SK-N-SH (cell line): ENCODE measurements at regions not wholly inside any gene's neighbourhood (a gene's known extent, or its start where the extent isn't known, plus 50 kb on each side); places are given as distances from the start of the nearest gene placed in this dataset.

Source experiments
- CTCF ChIA-PET: fragments of 300-600, 350-600 bp; formaldehyde crosslinking; extraction: SDS; loops from one replicate; lab custom pipeline; 2021; lab: Yijun Ruan, JAX
- POLR2A ChIA-PET: fragments of 350-600 bp; sonication (Branson Sonifier 250); formaldehyde crosslinking; extraction: SDS; loops from one replicate; lab custom pipeline; 2020; ENCODE audit warnings: antibody characterized with exemption, inconsistent platforms; lab: Yijun Ruan, JAX
- DNase-seq: peaks from one replicate; pipeline ENCODE4 v3.0.0; 2012
- H2AFZ ChIP-seq: fragments of 200-600 bp; sonication (generic); 2 replicates; pipeline ENCODE4 v1.8.1; 2016; ENCODE audit warnings: antibody characterized with exemption, mild to moderate bottlenecking, low read depth
- H3F3A ChIP-seq: fragments of 200-600 bp; sonication (generic); replicated peaks from 2 replicates; pipeline ENCODE3; 2016; ENCODE audit warnings: antibody characterized with exemption, mild to moderate bottlenecking; ENCODE audit not compliant: insufficient read depth
- H3K27ac ChIP-seq, 2 experiments: fragments of 200-500 bp in 1 of 2; fragments of 200-600 bp in 1 of 2; sonication (Bioruptor generic) in 1 of 2; sonication (generic), shearing (Covaris generic) in 1 of 2; 2 replicates each; pipeline versions ENCODE4 v1.5.1 to v1.6.1; 2014 to 2016; ENCODE audit warnings: low read depth in 2 of 2, inconsistent platforms in 1 of 2, low read length in 1 of 2, mild to moderate bottlenecking in 1 of 2, mixed read lengths in 1 of 2
- H3K27me3 ChIP-seq: fragments of 200-600 bp; sonication (generic), shearing (Covaris generic); 2 replicates; pipeline ENCODE4 v1.6.1; 2016; ENCODE audit warnings: mixed run types; ENCODE audit not compliant: insufficient read depth
- H3K36me3 ChIP-seq, 2 experiments: fragments of 200-500 bp in 1 of 2; fragments of 200-600 bp in 1 of 2; sonication (Bioruptor generic) in 1 of 2; sonication (generic) in 1 of 2; replicated peaks in 1 of 2; 2 replicates each; pipeline versions ENCODE3 to v1.5.1; 2014 to 2016; ENCODE audit warnings: low read length in 1 of 2, mild to moderate bottlenecking in 1 of 2; ENCODE audit not compliant: insufficient read depth in 2 of 2, control insufficient read depth in 1 of 2
- H3K4me1 ChIP-seq, 2 experiments: fragments of 200-500 bp in 1 of 2; fragments of 200-600 bp in 1 of 2; sonication (Bioruptor generic) in 1 of 2; sonication (generic), shearing (Covaris generic) in 1 of 2; 2 replicates each; pipeline versions ENCODE4 v1.5.1 to v1.6.1; 2014 to 2016; ENCODE audit warnings: low read depth in 1 of 2, low read length in 1 of 2, mixed run types in 1 of 2; ENCODE audit not compliant: insufficient read depth in 2 of 2, control insufficient read depth in 1 of 2
- H3K4me2 ChIP-seq: fragments of 200-600 bp; sonication (generic), shearing (Covaris generic); 2 replicates; pipeline ENCODE4 v1.6.1; 2017; ENCODE audit warnings: mixed run types
- H3K4me3 ChIP-seq, 2 experiments: fragments of 200-500 bp in 1 of 2; fragments of 200-600 bp in 1 of 2; sonication (Bioruptor generic) in 1 of 2; sonication (generic), shearing (Covaris generic) in 1 of 2; 2 replicates each; pipeline versions ENCODE4 v1.5.1 to v1.8.1; 2014 to 2016; ENCODE audit warnings: low read depth in 2 of 2, inconsistent platforms in 1 of 2, low read length in 1 of 2, mild to moderate bottlenecking in 1 of 2, mixed read lengths in 1 of 2, moderate library complexity in 1 of 2
- H3K79me2 ChIP-seq: fragments of 200-600 bp; sonication (generic); 2 replicates; pipeline ENCODE4 v1.8.1; 2017; ENCODE audit warnings: mild to moderate bottlenecking; ENCODE audit not compliant: insufficient read depth
- H3K9ac ChIP-seq: fragments of 200-600 bp; sonication (generic); 2 replicates; pipeline ENCODE4 v1.6.1; 2017; ENCODE audit warnings: mixed run types
- H3K9me2 ChIP-seq: fragments of 200-600 bp; sonication (generic); 2 replicates; pipeline ENCODE4 v1.6.1; 2017; ENCODE audit warnings: mixed run types
- H3K9me3 ChIP-seq: fragments of 200-600 bp; sonication (generic); 2 replicates; pipeline ENCODE4 v1.6.1; 2017; ENCODE audit warnings: mixed run types, mild to moderate bottlenecking, moderate library complexity
- H4K20me1 ChIP-seq: fragments of 200-600 bp; sonication (generic); 2 replicates; pipeline ENCODE4 v1.6.1; 2017; ENCODE audit warnings: mild to moderate bottlenecking, mixed run types; ENCODE audit not compliant: insufficient read depth
- EZH2phosphoT487 ChIP-seq: fragments of 200-600 bp; sonication (generic); IDR thresholded peaks from 2 replicates; pipeline ENCODE4 v1.6.1; 2017; ENCODE audit warnings: low read depth, mixed run types, mild to moderate bottlenecking, antibody characterized with exemption, moderate library complexity, borderline replicate concordance
- FOSL2 ChIP-seq: IDR thresholded peaks from 2 replicates; pipeline ENCODE4 v1.4.0; 2012; ENCODE audit warnings: low read depth, mild to moderate bottlenecking, moderate library complexity, borderline replicate concordance
- GATA2 ChIP-seq: sonication (generic); formaldehyde crosslinking; IDR thresholded peaks from 2 replicates; pipeline ENCODE4 v1.5.0; 2020; ENCODE audit warnings: mild to moderate bottlenecking, missing genetic modification reagents
- IRF3 ChIP-seq: fragments of 150-350 bp; IDR thresholded peaks from 2 replicates; pipeline ENCODE4 v1.6.1; 2016; ENCODE audit warnings: mild to moderate bottlenecking, low read depth, low read length
- JUND ChIP-seq: IDR thresholded peaks from 2 replicates; pipeline ENCODE4 v1.4.0; 2012
- MEF2A ChIP-seq: IDR thresholded peaks from 2 replicates; pipeline ENCODE4 v1.4.0; 2012; ENCODE audit warnings: low read depth, borderline replicate concordance
- NFIC ChIP-seq: IDR thresholded peaks from 2 replicates; pipeline ENCODE4 v1.4.0; 2012; ENCODE audit warnings: borderline replicate concordance
- NRF1 ChIP-seq: IDR thresholded peaks from 2 replicates; pipeline ENCODE4 v1.6.1; 2012; ENCODE audit warnings: low read depth, mild to moderate bottlenecking, low read length
- POLR2AphosphoS5 ChIP-seq: IDR thresholded peaks from 2 replicates; pipeline ENCODE4 v1.6.1; 2012; ENCODE audit warnings: low read depth, low read length
- RAD21 ChIP-seq: IDR thresholded peaks from 2 replicates; pipeline ENCODE4 v1.6.1; 2012; ENCODE audit warnings: mild to moderate bottlenecking, low read length
- RFX5 ChIP-seq: IDR thresholded peaks from 2 replicates; pipeline ENCODE4 v1.6.1; 2012; ENCODE audit warnings: mild to moderate bottlenecking, improper control_type of control experiment, low read length
- RXRA ChIP-seq: IDR thresholded peaks from 2 replicates; pipeline ENCODE4 v1.4.0; 2012; ENCODE audit warnings: low read depth, mild to moderate bottlenecking, borderline replicate concordance
- SMC3 ChIP-seq: IDR thresholded peaks from 2 replicates; pipeline ENCODE4 v1.6.1; 2012; ENCODE audit warnings: low read depth, low read length, improper control_type of control experiment
- TAF1 ChIP-seq: IDR thresholded peaks from 2 replicates; pipeline ENCODE4 v1.6.1; 2012; ENCODE audit warnings: low read depth, mild to moderate bottlenecking, low read length, moderate library complexity, borderline replicate concordance
- TEAD4 ChIP-seq: IDR thresholded peaks from 2 replicates; pipeline ENCODE4 v1.4.0; 2012; ENCODE audit warnings: mild to moderate bottlenecking, borderline replicate concordance; ENCODE audit not compliant: insufficient read depth
- USF1 ChIP-seq: IDR thresholded peaks from 2 replicates; pipeline ENCODE4 v1.4.0; 2012; ENCODE audit warnings: low read depth, borderline replicate concordance
- WGBS: methylation state at CpG from one replicate; pipeline ENCODE4 v1.1.6; 2017; ENCODE audit warnings: low lambda C conversion rate; 5-methylcytosine and 5-hydroxymethylcytosine counted together
- TF ChIP-seq, protein P1 (sequence below): fragments of 150-350 bp; IDR thresholded peaks from 2 replicates; pipeline ENCODE4 v1.6.1; 2017; ENCODE audit warnings: antibody characterized with exemption, low read length, low read depth, borderline replicate concordance
- TF ChIP-seq, protein P2 (sequence below): IDR thresholded peaks from 2 replicates; pipeline ENCODE4 v1.4.0; 2012; ENCODE audit warnings: low read depth, borderline replicate concordance

GRCh38 chr4:156536661-156537060 lies 434.9 kb downstream of the PDGFC start:
- no peaks in the 10 kb centered on the region for H3K9me2 ChIP-seq
- POLR2A ChIA-PET, result no interaction called here
- no peaks in the 10 kb centered on the region for H3K36me3 ChIP-seq
- no peak overlapping the region for H3K4me3 ChIP-seq
- H3K4me1 ChIP-seq, result peaks cover 0 to 5% of the 10 kb centered on the region in 2 experiments; a peak in 2 of 4 replicates
- H3F3A ChIP-seq, result peaks cover 6% of the 10 kb centered on the region
- CTCF ChIA-PET, result interaction anchor here (1.2 kb wide), 1 partner anchor 1468 kb away, joined by 3 read pairs; no protein-coding TSS in a partner anchor
- H4K20me1 ChIP-seq, result no peaks in the 10 kb centered on the region
- TF ChIP-seq FOSL2 (peak; percentile 5; the same call in 1 of the 2 replicates), JUND (no peak)
- TF ChIP-seq, all 33 proteins: peak for 1
- no peaks in the 10 kb centered on the region for H3K79me2 ChIP-seq
- H3K4me2 ChIP-seq, result no peak overlapping the region
- no peak for DNase-seq
- WGBS, result 25% methylated on average over 1 of the region's 1 CpG
- no peaks in the 10 kb centered on the region for H3K9me3 ChIP-seq
- peak overlapping the region; percentile 19; the same call in 1 of the 2 replicates for H3K9ac ChIP-seq
- no peaks in the 10 kb centered on the region for H3K27me3 ChIP-seq
- peak overlapping the region in 1 of 2 experiments; percentile 16; a peak in 1 of 4 replicates for H3K27ac ChIP-seq
- peak overlapping the region; percentile 43; the same call in 1 of the 2 replicates for H2AFZ ChIP-seq

GRCh38 chr4:156534205-156534604 lies 437.4 kb downstream of the PDGFC start:
- no peaks in the 10 kb centered on the region for H3K36me3 ChIP-seq
- H3K27ac ChIP-seq, result no peak overlapping the region
- no peak overlapping the region for H3K4me3 ChIP-seq
- peaks cover 6% of the 10 kb centered on the region for H3F3A ChIP-seq
- no peaks in the 10 kb centered on the region for H3K79me2 ChIP-seq
- POLR2A ChIA-PET, result no interaction called here
- no peaks in the 10 kb centered on the region for H3K27me3 ChIP-seq
- H3K4me1 ChIP-seq, result peaks cover 0 to 5% of the 10 kb centered on the region in 2 experiments; a peak in 2 of 4 replicates
- no peak overlapping the region for H3K9ac ChIP-seq
- WGBS, result 50% methylated on average over 2 of the region's 2 CpGs
- H3K9me3 ChIP-seq, result no peaks in the 10 kb centered on the region
- H3K4me2 ChIP-seq, result no peak overlapping the region
- H4K20me1 ChIP-seq, result no peaks in the 10 kb centered on the region
- DNase-seq, result no peak
- CTCF ChIA-PET, result no interaction called here
- H3K9me2 ChIP-seq, result no peaks in the 10 kb centered on the region
- TF ChIP-seq NRF1, result no peak
- TF ChIP-seq, protein P1, sequence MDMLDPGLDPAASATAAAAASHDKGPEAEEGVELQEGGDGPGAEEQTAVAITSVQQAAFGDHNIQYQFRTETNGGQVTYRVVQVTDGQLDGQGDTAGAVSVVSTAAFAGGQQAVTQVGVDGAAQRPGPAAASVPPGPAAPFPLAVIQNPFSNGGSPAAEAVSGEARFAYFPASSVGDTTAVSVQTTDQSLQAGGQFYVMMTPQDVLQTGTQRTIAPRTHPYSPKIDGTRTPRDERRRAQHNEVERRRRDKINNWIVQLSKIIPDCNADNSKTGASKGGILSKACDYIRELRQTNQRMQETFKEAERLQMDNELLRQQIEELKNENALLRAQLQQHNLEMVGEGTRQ, result no peak
- TF ChIP-seq GATA2 (CRISPR knock-in tag), result no peak
- TF ChIP-seq TEAD4, result no peak
- no peak for TF ChIP-seq EZH2phosphoT487
- no peak for TF ChIP-seq TAF1
- no peak for TF ChIP-seq RAD21
- TF ChIP-seq USF1, result no peak
- no peak for TF ChIP-seq RFX5
- no peak for TF ChIP-seq IRF3
- TF ChIP-seq, protein P2, sequence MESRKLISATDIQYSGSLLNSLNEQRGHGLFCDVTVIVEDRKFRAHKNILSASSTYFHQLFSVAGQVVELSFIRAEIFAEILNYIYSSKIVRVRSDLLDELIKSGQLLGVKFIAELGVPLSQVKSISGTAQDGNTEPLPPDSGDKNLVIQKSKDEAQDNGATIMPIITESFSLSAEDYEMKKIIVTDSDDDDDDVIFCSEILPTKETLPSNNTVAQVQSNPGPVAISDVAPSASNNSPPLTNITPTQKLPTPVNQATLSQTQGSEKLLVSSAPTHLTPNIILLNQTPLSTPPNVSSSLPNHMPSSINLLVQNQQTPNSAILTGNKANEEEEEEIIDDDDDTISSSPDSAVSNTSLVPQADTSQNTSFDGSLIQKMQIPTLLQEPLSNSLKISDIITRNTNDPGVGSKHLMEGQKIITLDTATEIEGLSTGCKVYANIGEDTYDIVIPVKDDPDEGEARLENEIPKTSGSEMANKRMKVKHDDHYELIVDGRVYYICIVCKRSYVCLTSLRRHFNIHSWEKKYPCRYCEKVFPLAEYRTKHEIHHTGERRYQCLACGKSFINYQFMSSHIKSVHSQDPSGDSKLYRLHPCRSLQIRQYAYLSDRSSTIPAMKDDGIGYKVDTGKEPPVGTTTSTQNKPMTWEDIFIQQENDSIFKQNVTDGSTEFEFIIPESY, result no peak
- no peak for TF ChIP-seq POLR2AphosphoS5
- TF ChIP-seq SMC3, result no peak
- no peak for TF ChIP-seq NFIC
- TF ChIP-seq RXRA, result no peak
- no peak for TF ChIP-seq MEF2A
- no peak for TF ChIP-seq JUND
- H2AFZ ChIP-seq, result no peak overlapping the region
